Lung microvascular endothelial cell (primary cell): ENCODE measurements at regions not wholly inside any gene's neighbourhood (a gene's known extent, or its start where the extent isn't known, plus 50 kb on each side); places are given as distances from the start of the nearest gene placed in this dataset.
A peak's percentile ranks its signal among the peaks of the same experiment; 100 is the strongest.

Source experiments
- DNase-seq, 2 donors: peaks; one replicate each; pipeline versions ENCODE4 v3.0.0 to v3.0.0-alpha.2; 2010; ENCODE audit warnings: low read depth in 2 of 2

- DNase-seq = no peak
Observed at GRCh38 chr6:81476881-81477280, 275.6 kb downstream of the TENT5A start.

DNA sequence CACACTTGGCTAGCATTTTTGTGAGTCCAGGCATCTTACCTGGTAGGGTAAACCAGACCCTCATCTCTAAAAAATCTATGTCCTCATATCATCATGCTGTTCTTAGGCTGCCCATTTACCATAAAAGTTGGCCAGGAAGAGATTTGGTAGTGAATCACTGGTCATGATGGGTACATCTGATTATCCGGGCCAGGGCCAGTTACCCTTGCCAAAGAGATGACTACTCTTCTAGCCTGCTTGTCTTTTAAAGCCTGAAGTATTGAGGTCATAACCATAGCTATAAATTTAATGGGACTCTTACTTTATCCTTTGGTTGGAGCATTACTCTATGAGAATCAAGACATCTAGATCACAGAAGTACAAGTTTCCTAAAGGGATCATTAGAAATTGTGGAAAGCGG is 276.8 kb downstream of the TENT5A start:
- DNase-seq = no peak

GRCh38 chr6:81465859-81466258 is 286.6 kb downstream of the TENT5A start:
- peak; percentile 15 to 20 for DNase-seq

DNA sequence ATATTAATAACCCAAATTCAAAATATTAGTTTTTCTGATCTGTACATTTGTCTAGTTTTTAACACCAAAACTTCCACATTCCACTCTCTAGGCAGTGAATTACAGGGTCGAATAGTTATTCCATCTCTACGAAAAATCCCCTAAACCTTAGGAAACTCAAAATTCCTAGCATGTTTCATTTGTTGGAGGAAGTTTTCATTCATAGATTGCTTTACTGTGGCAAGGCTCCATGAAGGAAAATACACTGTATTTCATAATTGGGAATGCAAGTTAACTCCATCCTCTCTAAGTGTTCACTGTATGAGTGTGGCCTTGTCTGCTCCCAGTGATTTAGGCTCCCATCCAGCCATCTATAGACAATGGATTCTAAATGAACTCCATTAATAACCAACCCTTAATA is 296.1 kb downstream of the TENT5A start:
- no peak for DNase-seq

DNA sequence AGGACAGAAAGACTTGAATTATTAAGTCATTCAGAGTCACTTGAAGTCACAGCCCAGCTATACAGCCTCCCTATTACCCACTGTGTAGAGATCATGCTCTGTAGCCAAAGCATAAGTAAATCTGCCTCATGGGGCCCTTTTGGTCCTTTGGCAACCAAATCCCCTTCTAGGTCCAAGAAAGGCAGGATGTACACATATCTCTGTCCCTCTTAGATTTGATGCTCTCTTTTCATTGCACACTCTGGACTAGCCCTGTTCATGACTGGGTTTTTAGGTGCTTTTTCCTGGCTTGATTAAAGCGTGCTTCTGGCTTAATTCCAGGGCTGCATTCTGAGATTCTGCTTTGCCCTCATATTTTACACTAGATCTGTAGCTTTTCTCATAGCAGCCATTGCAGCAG is 296.8 kb downstream of the TENT5A start:
- DNase-seq = no peak

- DNase-seq = peak in 1 of 2 donors; percentile 9
Observed at GRCh38 chr6:81451787-81452186, 300.7 kb downstream of the TENT5A start.

- DNase-seq = no peak
Observed at GRCh38 chr6:81450180-81450579, 302.3 kb downstream of the TENT5A start.

DNA sequence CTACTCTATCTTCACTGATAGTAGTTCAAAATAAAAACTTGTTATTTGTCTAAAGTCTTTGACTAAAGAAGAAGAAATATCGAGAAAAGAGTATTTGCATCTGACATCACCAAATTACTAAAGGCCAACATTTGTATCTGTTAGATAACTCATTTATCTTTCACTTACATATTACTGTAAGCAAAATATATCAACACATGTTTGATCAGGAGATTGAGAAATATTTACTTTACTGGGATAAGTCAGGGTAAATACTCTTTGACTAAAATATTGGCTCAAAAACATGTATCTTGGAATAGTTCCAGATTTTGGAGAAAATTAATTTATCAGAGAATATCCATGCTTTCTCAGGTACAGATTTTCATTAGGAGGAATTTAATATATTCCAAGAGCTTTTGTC is 306.0 kb downstream of the TENT5A start:
- no peak for DNase-seq

DNA sequence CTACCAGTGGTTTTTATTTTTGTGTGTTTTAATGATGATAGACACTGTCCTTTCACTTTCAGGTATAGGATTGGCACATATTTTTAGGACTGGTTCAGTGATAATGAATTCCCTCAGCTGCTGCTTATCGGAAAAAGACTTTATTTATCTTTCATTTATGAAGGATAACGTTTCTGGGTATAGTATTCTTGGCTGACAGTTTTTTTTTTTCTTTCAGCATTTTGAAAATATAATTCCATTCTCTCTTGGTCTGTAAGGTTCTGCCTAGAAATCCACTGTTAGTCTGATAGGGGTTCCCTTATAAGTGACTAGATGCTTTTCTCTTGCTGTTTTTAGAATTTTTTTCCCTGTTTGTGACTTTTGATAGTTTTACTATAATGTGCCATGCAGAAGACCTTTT is 313.1 kb downstream of the TENT5A start:
- DNase-seq = no peak

- no peak for DNase-seq
Observed at GRCh38 chr6:81436990-81437389, 315.5 kb downstream of the TENT5A start.

- no peak for DNase-seq
Observed at GRCh38 chr6:81413306-81413705, 339.2 kb downstream of the TENT5A start.

- no peak for DNase-seq
Observed at GRCh38 chr6:81401970-81402690, 350.4 kb downstream of the TENT5A start.

DNA sequence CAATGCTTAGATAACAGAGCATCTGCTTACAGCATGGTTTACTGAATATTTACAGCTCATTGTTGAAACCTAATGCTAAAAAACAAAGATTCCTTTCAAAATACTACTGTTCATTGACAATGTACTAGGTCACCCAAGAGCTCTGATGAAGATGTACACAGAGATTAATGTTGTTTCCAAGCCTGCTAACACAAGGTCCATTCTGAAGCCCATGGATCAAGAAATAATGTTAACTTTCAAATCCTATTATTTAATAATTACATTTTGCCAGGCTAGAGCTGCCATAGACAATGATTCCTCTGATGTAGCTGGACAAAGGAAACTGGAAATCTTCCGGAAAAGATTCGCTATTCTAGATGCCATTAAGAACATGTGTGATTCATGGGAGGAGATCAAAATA is 355.6 kb downstream of the TENT5A start:
- no peak for DNase-seq

DNA sequence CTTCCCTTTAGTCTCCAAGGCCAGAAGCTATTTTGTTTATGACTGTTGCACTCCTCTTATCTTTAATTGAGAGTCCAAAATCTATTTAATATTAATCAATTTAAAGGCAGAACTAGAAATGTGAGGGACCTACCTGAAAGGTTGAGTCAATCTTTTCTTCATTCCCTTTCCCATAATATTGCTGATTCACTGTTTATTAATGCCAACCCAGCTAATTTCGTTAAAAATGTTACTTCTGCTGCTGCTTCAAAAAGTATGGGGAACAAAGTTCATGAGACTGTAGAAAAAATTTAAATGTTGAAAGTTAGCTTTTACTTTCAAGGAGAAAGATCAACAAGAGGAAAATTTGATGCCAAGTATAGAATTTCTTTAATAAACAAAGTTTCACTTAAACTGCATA is 365.3 kb downstream of the TENT5A start:
- no peak for DNase-seq

DNA sequence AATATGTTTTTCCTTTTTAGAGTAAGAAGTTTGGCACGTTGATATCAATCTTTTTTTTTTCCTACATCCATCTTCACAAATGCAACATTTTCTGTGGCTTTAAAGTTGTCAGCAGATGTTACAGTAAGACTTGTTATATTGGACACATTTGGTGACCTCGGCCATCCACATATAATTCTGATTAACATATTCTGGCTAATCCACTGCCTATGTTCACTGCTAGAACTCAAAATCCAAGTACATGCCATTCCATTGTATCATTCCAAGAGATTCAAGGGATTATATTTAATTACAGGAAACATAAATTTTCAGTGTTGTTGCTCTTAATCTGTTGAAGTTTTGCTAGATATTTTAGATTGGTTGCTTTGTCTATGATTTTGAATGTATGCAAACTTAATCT is 367.6 kb downstream of the TENT5A start:
- DNase-seq = no peak

DNA sequence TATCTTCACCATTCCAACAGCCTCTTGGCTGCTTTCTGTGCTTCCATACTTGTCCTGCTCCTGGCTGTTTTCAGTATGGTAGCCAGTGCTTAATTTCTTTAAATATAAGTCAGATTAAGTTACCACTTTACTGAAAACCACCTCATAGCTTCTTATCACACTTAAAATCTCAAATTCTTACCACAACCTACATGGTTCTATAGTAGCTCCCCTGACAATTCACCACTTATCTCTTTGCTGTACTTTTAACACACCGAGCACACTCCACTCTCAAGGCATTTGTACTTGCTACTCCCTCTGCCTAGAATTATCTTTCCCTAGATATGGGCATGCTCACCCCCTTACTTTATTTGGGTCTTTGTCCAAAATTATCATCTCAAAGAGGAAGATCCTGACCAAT is 369.0 kb downstream of the TENT5A start:
- no peak for DNase-seq

- no peak for DNase-seq
Observed at GRCh38 chr6:81382852-81383251, 369.6 kb downstream of the TENT5A start.

GRCh38 chr6:81381382-81381916 is 371.0 kb downstream of the TENT5A start:
- no peak for DNase-seq

GRCh38 chr6:81380718-81381338 is 371.7 kb downstream of the TENT5A start:
- DNase-seq = no peak

GRCh38 chr6:81376745-81377144 is 375.7 kb downstream of the TENT5A start:
- DNase-seq = no peak

- no peak for DNase-seq
Observed at GRCh38 chr6:81373414-81373813, 379.1 kb downstream of the TENT5A start.

- DNase-seq = no peak
Observed at GRCh38 chr6:81371930-81372329, 380.6 kb downstream of the TENT5A start.

- DNase-seq = no peak
Observed at GRCh38 chr6:81366972-81367371, 385.5 kb downstream of the TENT5A start.
